ENCODE measurements at regions not wholly inside any gene's neighbourhood (a gene's known extent, or its start where the extent isn't known, plus 50 kb on each side); places are given as distances from the start of the nearest gene placed in this dataset.

DNA sequence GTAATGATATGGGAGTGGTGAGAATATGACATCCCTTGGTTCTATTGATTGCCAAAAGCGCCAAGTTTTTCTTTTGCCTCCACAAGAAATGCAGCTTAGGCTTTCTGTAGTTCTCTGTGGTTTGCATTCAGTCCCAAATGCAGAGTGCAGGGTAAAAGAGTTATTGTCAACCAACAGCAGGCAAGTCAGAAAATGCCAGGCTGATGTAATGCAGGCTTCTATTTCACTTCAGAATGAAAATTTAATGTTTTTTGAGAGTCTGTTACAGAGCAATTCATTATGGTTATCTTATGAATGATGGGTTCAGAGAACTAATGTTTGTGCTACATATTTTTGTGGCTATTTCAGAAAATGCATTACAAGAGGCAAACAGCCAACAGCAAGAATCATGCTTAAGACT is 293.5 kb downstream of the CENPW start:
- Histone ChIP-seq H3K36me3 (ENCODE audit: insufficient read depth, low read length) (no peaks in the 10 kb centered on the region), H3K27me3 (ENCODE audit: insufficient read depth, low read length) (no peaks in the 10 kb centered on the region), H3K79me2 (ENCODE audit: insufficient read depth, low read length) (no peaks in the 10 kb centered on the region), H4K20me1 (ENCODE audit: insufficient read depth, low read length) (no peaks in the 10 kb centered on the region), H3K9me3 (ENCODE audit: low read depth, low read length) (no peaks in the 10 kb centered on the region), H3K4me3 (ENCODE audit: insufficient read depth, low read length) (no peak overlapping the region), H3K4me2 (ENCODE audit: insufficient read depth, low read length) (no peak overlapping the region), H2AFZ (ENCODE audit: low read length) (no peak overlapping the region), H3K27ac (ENCODE audit: low read depth, low read length) (no peak overlapping the region), H3K4me1 (ENCODE audit: insufficient read depth, low read length) (no peaks in the 10 kb centered on the region)
- no peak for DNase-seq (ENCODE audit: insufficient read length, low spot score, missing footprints)
- no peak for TF ChIP-seq CTCF (IDR thresholded peaks at IDR 0.05; ENCODE audit: extremely low read depth, low read depth, low read length)

DNA sequence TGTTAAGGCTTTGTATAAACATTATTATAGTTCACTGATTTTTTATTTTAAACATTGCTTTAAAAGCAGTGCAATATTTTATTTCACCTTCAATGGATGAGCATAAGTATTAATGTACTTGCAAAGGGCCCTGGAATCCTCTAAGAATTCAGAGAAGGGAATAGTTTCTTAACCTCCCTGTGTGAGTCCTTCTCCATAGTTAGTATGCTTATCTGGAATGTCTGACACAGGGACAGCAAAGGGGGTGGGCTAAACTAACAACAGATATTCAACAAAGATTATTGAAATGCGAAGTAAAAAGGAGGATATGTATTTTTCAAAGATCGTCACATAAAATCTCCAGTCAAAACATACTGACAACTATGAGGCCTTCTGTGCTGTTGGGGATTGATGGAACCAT is 300.4 kb downstream of the CENPW start:
- Histone ChIP-seq H4K20me1 (ENCODE audit: insufficient read depth, low read length) (no peaks in the 10 kb centered on the region), H3K9me3 (ENCODE audit: low read depth, low read length) (no peaks in the 10 kb centered on the region), H3K27ac (ENCODE audit: low read depth, low read length) (no peak overlapping the region), H3K4me2 (ENCODE audit: insufficient read depth, low read length) (no peak overlapping the region), H3K79me2 (ENCODE audit: insufficient read depth, low read length) (no peaks in the 10 kb centered on the region), H2AFZ (ENCODE audit: low read length) (no peak overlapping the region), H3K4me3 (ENCODE audit: insufficient read depth, low read length) (no peak overlapping the region), H3K27me3 (ENCODE audit: insufficient read depth, low read length) (no peaks in the 10 kb centered on the region), H3K36me3 (ENCODE audit: insufficient read depth, low read length) (no peaks in the 10 kb centered on the region), H3K4me1 (ENCODE audit: insufficient read depth, low read length) (no peaks in the 10 kb centered on the region)
- TF ChIP-seq CTCF (IDR thresholded peaks at IDR 0.05; ENCODE audit: extremely low read depth, low read depth, low read length), result no peak
- DNase-seq (ENCODE audit: insufficient read length, low spot score, missing footprints), result no peak

- TF ChIP-seq CTCF (IDR thresholded peaks at IDR 0.05; ENCODE audit: extremely low read depth, low read depth, low read length), result no peak
- H3K36me3 ChIP-seq (ENCODE audit: insufficient read depth, low read length), result no peaks in the 10 kb centered on the region
- H3K4me2 ChIP-seq (ENCODE audit: insufficient read depth, low read length), result no peak overlapping the region
- no peaks in the 10 kb centered on the region for H3K9me3 ChIP-seq (ENCODE audit: low read depth, low read length)
- H3K4me1 ChIP-seq (ENCODE audit: insufficient read depth, low read length), result no peaks in the 10 kb centered on the region
- no peaks in the 10 kb centered on the region for H3K79me2 ChIP-seq (ENCODE audit: insufficient read depth, low read length)
- no peaks in the 10 kb centered on the region for H3K27me3 ChIP-seq (ENCODE audit: insufficient read depth, low read length)
- no peak overlapping the region for H3K27ac ChIP-seq (ENCODE audit: low read depth, low read length)
- H4K20me1 ChIP-seq (ENCODE audit: insufficient read depth, low read length), result no peaks in the 10 kb centered on the region
- H3K4me3 ChIP-seq (ENCODE audit: insufficient read depth, low read length), result no peak overlapping the region
- no peak overlapping the region for H2AFZ ChIP-seq (ENCODE audit: low read length)
- DNase-seq (ENCODE audit: insufficient read length, low spot score, missing footprints), result peak; percentile 65
These were observed 301.0 kb downstream of the CENPW start for GRCh38 chr6:126640921-126641320.

GRCh38 chr6:126641641-126642040 is 301.7 kb downstream of the CENPW start:
- H3K79me2 ChIP-seq (ENCODE audit: insufficient read depth, low read length), result no peaks in the 10 kb centered on the region
- H2AFZ ChIP-seq (ENCODE audit: low read length), result no peak overlapping the region
- no peak overlapping the region for H3K27ac ChIP-seq (ENCODE audit: low read depth, low read length)
- no peak overlapping the region for H3K4me3 ChIP-seq (ENCODE audit: insufficient read depth, low read length)
- H3K4me1 ChIP-seq (ENCODE audit: insufficient read depth, low read length), result no peaks in the 10 kb centered on the region
- TF ChIP-seq CTCF (IDR thresholded peaks at IDR 0.05; ENCODE audit: extremely low read depth, low read depth, low read length), result no peak
- H4K20me1 ChIP-seq (ENCODE audit: insufficient read depth, low read length), result no peaks in the 10 kb centered on the region
- DNase-seq (ENCODE audit: insufficient read length, low spot score, missing footprints), result no peak
- H3K27me3 ChIP-seq (ENCODE audit: insufficient read depth, low read length), result no peaks in the 10 kb centered on the region
- no peaks in the 10 kb centered on the region for H3K36me3 ChIP-seq (ENCODE audit: insufficient read depth, low read length)
- H3K4me2 ChIP-seq (ENCODE audit: insufficient read depth, low read length), result no peak overlapping the region
- H3K9me3 ChIP-seq (ENCODE audit: low read depth, low read length), result no peaks in the 10 kb centered on the region

Measured in osteoblast (primary cell).